ENCODE measurements at regions not wholly inside any gene's neighbourhood (a gene's known extent, or its start where the extent isn't known, plus 50 kb on each side); places are given as distances from the start of the nearest gene placed in this dataset.

- no peak for DNase-seq
These were observed 261.7 kb downstream of the GPD2 start for GRCh38 chr2:156697906-156698305.

GRCh38 chr2:156700681-156701080, 264.5 kb downstream of the GPD2 start:
- no peak for DNase-seq

- DNase-seq: no peak
These were observed 266.4 kb downstream of the GPD2 start for GRCh38 chr2:156702541-156702940.

GRCh38 chr2:156703642-156704041, 267.5 kb downstream of the GPD2 start:
- DNase-seq: no peak

GRCh38 chr2:156704132-156704531, 268.0 kb downstream of the GPD2 start:
- DNase-seq: no peak

- DNase-seq: no peak
These were observed 268.4 kb downstream of the GPD2 start for GRCh38 chr2:156704617-156705016.

- DNase-seq: no peak
These were observed 270.4 kb downstream of the GPD2 start for GRCh38 chr2:156706576-156706975.

GRCh38 chr2:156708051-156708450, 271.9 kb downstream of the GPD2 start:
- DNase-seq: no peak

GRCh38 chr2:156709091-156709490, 272.9 kb downstream of the GPD2 start:
- no peak for DNase-seq

GRCh38 chr2:156719036-156719435, 282.9 kb downstream of the GPD2 start:
- no peak for DNase-seq

GRCh38 chr2:156727867-156728266, 291.7 kb downstream of the GPD2 start:
- no peak for DNase-seq

GRCh38 chr2:156728328-156728727, 292.1 kb downstream of the GPD2 start:
- no peak for DNase-seq

GRCh38 chr2:156731506-156731905, 295.3 kb downstream of the GPD2 start:
- no peak for DNase-seq

- DNase-seq: no peak
These were observed 300.8 kb downstream of the GPD2 start for GRCh38 chr2:156736950-156737349.

- no peak for DNase-seq
These were observed 303.1 kb downstream of the GPD2 start for GRCh38 chr2:156739301-156739700.

- DNase-seq: no peak
These were observed 309.4 kb downstream of the GPD2 start for GRCh38 chr2:156745619-156746018.

- DNase-seq: no peak
These were observed 312.0 kb downstream of the GPD2 start for GRCh38 chr2:156748221-156748620.

GRCh38 chr2:156752042-156752441, 315.9 kb downstream of the GPD2 start:
- no peak for DNase-seq

GRCh38 chr2:156753766-156754165, 317.6 kb downstream of the GPD2 start:
- no peak for DNase-seq

- no peak for DNase-seq
These were observed 320.3 kb downstream of the GPD2 start for GRCh38 chr2:156756516-156756915.

- DNase-seq: no peak
These were observed 327.0 kb downstream of the GPD2 start for GRCh38 chr2:156763174-156763573.

- no peak for DNase-seq
These were observed 328.9 kb downstream of the GPD2 start for GRCh38 chr2:156765043-156765442.

- no peak for DNase-seq
These were observed 329.3 kb downstream of the GPD2 start for GRCh38 chr2:156765450-156765849.

GRCh38 chr2:156769802-156770201, 333.6 kb downstream of the GPD2 start:
- no peak for DNase-seq

- no peak for DNase-seq
These were observed 342.7 kb downstream of the GPD2 start for GRCh38 chr2:156778916-156779315.

Measured in NCI-H2029 treated with DMSO at 0.1 percent for 48 hours (cell line).